GM21381 (cell line): ENCODE measurements at regions not wholly inside any gene's neighbourhood (a gene's known extent, or its start where the extent isn't known, plus 50 kb on each side); places are given as distances from the start of the nearest gene placed in this dataset.

Source experiments
- ATAC-seq: cut with Tn5 transposase; IDR thresholded peaks from one replicate; pipeline ENCODE4 v1.9.1; 2021; ENCODE audit warnings: mild to moderate bottlenecking, moderate library complexity; ENCODE audit not compliant: unreplicated experiment

- no peak for ATAC-seq
Measured at GRCh38 chr10:92747066-92747465, 57.3 kb downstream of the HHEX start.

DNA sequence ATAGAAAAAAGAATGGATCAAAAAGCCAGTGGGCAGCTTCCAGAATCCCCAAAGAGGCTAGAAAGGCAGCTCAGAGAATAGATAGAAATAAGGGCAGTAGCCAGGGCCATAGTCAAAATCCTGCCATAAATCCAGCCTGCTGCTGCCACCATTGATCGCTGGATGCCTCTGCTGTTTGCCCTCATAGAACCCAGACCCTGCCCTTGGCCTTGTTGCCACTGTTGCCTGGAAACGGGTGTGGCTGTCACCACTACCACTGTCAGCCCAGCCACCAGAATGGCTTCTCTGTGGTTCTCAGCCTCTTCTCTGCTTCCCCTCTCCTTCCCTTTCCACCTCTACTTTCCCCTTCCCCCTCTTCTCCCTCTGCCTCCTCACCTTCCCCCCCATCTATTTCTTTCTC, 57.8 kb downstream of the HHEX start:
- ATAC-seq = no peak

DNA sequence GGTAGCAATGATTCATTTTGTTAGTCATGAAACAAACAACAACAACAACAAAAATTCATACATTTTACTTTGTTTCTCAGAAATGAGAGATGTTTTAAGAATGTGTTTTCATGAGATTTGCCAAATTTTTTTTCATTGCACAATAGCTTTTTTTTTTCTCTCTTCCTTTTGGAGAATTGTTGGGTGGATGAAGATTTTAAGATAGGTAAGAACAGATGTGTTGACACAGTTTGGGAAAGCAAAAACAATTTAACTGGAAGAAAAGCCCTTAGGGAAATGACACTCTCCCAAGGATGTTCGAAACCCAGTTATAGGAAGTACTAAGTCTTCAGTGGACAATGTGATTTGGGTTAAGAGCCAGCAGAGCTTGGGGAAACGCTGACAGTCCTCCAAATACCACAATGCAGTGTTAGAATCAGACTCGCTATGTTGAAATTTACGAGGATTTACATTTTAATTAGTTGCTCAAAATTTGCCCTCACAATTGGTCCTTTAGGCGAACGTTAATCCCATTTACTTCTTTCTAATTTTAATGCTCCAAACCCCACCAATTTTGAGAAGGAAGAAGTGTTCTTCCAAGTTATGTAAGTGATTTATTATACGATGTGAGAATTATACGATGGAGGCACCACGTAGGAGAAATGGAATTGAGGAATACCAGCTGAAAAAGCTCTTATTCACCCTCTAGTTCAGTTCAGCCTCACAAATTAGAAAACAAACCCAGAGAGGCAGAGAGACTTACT, 61.2 kb downstream of the HHEX start:
- ATAC-seq = no peak

DNA sequence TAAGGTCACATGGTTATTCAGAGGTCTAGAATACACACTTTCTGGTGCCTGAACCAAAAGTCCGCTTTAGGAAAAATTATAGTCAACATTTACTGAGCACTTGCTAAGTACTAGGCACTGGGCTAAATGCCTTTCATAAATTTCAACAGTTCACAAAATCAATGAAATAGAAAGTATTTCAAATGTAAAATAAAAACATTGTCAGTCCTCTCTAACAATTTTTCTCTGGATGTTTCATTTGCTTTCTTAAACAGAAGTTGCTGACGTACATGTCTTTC, 61.7 kb downstream of the HHEX start:
- ATAC-seq = no peak

GRCh38 chr10:92751827-92752226, 62.1 kb downstream of the HHEX start:
- no peak for ATAC-seq

- ATAC-seq = no peak
Measured at GRCh38 chr10:92753865-92754264, 64.1 kb downstream of the HHEX start.

DNA sequence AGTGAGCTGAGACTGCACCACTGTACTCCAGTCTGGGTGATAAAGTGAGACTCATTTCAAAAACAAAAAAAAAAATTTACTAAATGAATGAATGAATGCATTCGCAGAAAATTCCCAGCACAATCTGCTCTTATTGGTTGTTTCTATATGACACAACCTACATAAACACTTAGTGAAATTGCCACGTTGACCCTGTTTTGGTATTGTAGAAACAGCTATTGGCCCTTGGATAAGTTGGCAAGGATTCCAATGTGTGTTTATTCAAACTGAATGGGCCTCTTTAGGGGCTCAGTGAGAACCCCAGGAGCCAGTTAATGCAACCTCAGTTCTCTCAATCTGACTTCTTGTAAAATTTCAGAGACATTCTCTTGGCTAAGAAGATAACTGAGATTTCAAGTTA, 66.0 kb downstream of the HHEX start:
- ATAC-seq = no peak

- peak; percentile 82 for ATAC-seq
Measured at GRCh38 chr10:92756201-92757065, 66.7 kb downstream of the HHEX start.

- ATAC-seq = peak; percentile 64
Measured at GRCh38 chr10:92757066-92757710, 67.4 kb downstream of the HHEX start.

DNA sequence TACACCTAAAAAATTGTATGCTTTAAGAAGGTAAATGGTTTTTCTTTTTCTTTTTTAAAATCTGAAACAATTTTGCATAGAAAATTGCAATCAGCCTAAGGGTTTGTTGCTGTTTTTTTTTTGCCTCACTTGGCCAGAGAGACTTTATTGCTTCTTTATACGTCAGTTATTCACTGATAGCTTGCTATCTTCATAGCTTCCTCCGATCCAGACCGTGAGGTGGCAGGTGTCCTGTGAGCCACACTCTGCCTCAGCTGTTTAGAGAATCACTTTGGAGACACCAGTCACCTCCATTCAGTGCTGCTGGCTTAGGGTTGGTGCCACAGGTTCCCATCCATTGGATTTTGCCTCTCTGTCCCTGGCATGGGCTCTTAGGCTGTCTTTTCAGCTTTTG, 68.0 kb downstream of the HHEX start:
- no peak for ATAC-seq

GRCh38 chr10:92758594-92758993, 68.8 kb downstream of the HHEX start:
- ATAC-seq = no peak

GRCh38 chr10:92760609-92761008, 70.9 kb downstream of the HHEX start:
- ATAC-seq = no peak

- no peak for ATAC-seq
Measured at GRCh38 chr10:92761571-92761970, 71.8 kb downstream of the HHEX start.

DNA sequence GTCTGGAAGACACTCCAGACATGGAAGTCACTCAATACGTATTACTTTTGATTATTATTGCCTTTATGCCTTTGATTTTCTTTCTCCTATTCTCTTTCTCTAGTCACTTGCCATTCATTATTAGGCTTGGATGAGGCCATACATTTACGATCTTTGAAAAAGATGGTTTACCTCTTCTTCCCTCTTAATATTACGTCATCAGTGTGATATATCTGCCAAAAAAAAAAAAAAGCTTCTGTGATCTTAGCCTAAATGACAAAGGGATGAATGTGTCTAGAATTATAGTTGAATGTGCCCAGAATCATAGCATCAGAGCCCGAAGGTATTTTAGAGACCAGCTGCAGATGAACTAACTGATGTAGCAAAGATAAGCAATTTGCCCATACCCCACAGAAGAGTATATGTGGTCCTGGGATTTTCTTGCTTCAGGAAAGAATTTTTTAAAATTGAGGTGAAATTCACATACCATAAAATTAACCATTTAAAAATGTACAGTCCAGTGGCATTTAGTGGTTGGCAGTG, 73.9 kb downstream of the HHEX start:
- ATAC-seq = no peak

DNA sequence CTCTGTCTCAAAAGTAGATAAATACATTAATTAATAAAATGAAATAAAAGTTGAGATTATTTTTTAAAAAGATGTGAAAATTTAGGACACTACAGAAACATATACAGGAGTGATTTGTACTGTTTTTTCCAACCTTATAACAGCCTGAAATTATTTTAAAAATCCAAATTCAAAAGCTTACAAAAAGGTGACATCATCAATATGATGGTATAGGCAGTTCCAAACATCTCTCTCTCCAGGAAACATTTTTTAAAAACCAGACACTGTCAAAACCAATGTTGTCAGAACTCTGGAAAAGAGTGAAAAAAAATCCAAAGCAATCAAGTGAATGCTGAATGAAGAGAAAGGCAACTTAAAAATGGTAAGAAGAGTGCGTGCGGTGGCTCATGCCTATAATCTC, 76.7 kb downstream of the HHEX start:
- no peak for ATAC-seq

DNA sequence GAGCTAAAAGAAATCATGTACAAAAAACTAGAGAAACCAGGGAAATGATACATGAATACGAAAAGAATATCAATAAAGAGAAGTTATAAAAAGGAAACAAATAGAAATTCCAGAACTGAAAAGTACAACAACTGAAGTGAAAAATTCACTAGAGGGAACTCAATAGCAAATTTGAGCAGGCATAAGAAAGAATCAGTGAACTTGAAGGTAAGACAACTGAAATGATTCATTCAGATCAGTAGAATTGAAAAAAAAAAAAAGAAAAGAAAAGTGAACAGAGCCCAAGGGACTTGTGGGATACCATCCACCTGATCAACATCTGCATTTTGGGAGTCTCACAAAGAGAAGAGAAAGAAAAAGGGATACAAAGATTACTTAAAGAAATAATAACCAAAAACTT, 78.3 kb downstream of the HHEX start:
- ATAC-seq = no peak

GRCh38 chr10:92773776-92774175, 74.5 kb upstream of the EXOC6 start:
- no peak for ATAC-seq

GRCh38 chr10:92778091-92778490, 70.2 kb upstream of the EXOC6 start:
- no peak for ATAC-seq

- ATAC-seq = no peak
Measured at GRCh38 chr10:92785118-92785517, 63.2 kb upstream of the EXOC6 start.

- no peak for ATAC-seq
Measured at GRCh38 chr10:92787557-92788152, 60.7 kb upstream of the EXOC6 start.

DNA sequence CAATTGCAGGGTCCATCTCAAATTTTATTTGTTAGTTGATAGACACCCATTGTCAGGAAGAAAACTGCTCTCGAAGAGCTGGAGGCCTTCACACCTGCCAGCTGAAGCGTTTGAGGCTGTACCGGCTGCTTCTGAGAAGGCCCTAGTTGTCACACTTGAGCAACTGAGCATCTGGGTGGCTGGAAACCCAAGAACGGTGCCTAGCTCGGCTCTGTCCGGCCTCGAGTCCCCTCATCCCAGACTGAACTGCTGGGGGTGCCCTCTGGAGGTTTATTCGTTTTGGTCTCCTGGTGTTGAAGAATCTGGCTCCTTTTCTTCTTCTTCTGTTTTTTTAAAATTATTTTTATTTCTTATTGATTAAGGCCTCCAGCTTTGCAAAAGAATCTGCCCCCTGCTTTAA, 59.3 kb upstream of the EXOC6 start:
- no peak for ATAC-seq
